ENCODE measurements at regions not wholly inside any gene's neighbourhood (a gene's known extent, or its start where the extent isn't known, plus 50 kb on each side); places are given as distances from the start of the nearest gene placed in this dataset.

DNA sequence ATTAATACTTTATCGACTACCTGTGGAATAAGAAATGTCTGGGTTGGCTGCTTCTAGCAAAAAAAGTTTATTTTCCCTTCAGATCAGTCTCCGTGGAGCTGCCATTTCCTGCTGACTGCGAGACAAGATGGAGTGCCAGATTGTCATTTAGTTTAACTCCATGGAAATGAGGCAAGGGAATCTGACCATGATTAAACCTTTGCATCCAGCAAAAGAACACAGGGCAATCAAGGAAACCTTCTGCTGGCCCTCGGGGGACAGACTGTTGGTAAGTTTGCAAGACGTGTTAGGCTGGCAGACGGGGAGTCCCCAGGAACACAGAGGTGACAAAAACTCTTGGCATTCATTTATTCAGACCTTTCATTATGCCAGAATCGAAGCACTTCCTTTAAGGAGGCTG is 52.2 kb upstream of the SPACA1 start:
- TF ChIP-seq POLR2A (IDR thresholded peaks at IDR 0.05): no peak
- TF ChIP-seq, protein P1, sequence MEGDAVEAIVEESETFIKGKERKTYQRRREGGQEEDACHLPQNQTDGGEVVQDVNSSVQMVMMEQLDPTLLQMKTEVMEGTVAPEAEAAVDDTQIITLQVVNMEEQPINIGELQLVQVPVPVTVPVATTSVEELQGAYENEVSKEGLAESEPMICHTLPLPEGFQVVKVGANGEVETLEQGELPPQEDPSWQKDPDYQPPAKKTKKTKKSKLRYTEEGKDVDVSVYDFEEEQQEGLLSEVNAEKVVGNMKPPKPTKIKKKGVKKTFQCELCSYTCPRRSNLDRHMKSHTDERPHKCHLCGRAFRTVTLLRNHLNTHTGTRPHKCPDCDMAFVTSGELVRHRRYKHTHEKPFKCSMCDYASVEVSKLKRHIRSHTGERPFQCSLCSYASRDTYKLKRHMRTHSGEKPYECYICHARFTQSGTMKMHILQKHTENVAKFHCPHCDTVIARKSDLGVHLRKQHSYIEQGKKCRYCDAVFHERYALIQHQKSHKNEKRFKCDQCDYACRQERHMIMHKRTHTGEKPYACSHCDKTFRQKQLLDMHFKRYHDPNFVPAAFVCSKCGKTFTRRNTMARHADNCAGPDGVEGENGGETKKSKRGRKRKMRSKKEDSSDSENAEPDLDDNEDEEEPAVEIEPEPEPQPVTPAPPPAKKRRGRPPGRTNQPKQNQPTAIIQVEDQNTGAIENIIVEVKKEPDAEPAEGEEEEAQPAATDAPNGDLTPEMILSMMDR (IDR thresholded peaks at IDR 0.05 in 8 of 11, conservative IDR thresholded peaks at IDR 0.05 in 3 of 11): no peak
